ENCODE measurements at regions not wholly inside any gene's neighbourhood (a gene's known extent, or its start where the extent isn't known, plus 50 kb on each side); places are given as distances from the start of the nearest gene placed in this dataset.

DNA sequence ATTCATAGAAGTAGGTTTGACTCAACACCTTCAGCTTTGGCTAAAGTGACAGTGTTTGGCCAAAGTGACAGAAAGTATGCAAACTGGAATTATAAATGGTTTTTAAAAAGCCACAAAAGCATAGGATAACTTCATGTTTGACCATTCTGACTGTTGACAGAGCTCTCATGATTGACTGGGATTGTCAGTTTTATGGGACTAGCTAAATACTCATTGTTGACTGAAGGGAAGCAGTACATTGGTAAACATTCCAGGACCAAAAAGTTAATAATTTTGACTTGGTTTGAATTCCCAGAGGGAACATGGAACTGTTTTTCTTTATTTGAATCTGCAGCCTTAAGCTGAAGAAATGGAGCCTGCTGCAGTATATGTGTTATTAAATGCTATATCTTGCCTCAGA lies 84.6 kb upstream of the STEAP4 start:
- H2BK5ac ChIP-seq (ENCODE audit: low read depth, low read length): no peak overlapping the region
- H3K56ac ChIP-seq (replicated peaks; ENCODE audit: insufficient read length, low read depth, low read length): no peak overlapping the region
- H3K4me2 ChIP-seq (ENCODE audit: insufficient read depth in 1 of 2, low read depth in 2 of 2, low read length in 2 of 2): no peak overlapping the region
- no peaks in the 10 kb centered on the region for H3K23me2 ChIP-seq (ENCODE audit: low read depth, low read length)
- H3K36me3 ChIP-seq (ENCODE audit: control insufficient read depth in 2 of 4, insufficient read depth in 4 of 4, low read length in 3 of 4): no peaks in the 10 kb centered on the region
- no peaks in the 10 kb centered on the region for H3K79me2 ChIP-seq (ENCODE audit: control insufficient read depth in 1 of 2, insufficient read depth in 2 of 2, low read length in 2 of 2)
- no peak overlapping the region for H3K23ac ChIP-seq (ENCODE audit: insufficient read length)
- FAIRE-seq (no peak), DNase-seq (ENCODE audit: low read depth in 1 of 2, low spot score in 2 of 2) (no peak)
- TF ChIP-seq KDM5A (IDR thresholded peaks at IDR 0.05; ENCODE audit: low read length): no peak
- TF ChIP-seq KDM4A (IDR thresholded peaks at IDR 0.05; ENCODE audit: low read depth, low read length, severe bottlenecking): no peak
- TF ChIP-seq TAF7 (optimal IDR thresholded peaks at IDR 0.05; ENCODE audit: borderline replicate concordance, low read depth, low read length): no peak
- TF ChIP-seq, protein P1, sequence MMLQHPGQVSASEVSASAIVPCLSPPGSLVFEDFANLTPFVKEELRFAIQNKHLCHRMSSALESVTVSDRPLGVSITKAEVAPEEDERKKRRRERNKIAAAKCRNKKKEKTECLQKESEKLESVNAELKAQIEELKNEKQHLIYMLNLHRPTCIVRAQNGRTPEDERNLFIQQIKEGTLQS (IDR thresholded peaks at IDR 0.05; ENCODE audit: insufficient read depth, low read depth, low read length): no peak
- TF ChIP-seq, protein P2, sequence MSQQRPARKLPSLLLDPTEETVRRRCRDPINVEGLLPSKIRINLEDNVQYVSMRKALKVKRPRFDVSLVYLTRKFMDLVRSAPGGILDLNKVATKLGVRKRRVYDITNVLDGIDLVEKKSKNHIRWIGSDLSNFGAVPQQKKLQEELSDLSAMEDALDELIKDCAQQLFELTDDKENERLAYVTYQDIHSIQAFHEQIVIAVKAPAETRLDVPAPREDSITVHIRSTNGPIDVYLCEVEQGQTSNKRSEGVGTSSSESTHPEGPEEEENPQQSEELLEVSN (IDR thresholded peaks at IDR 0.05): no peak
- TF ChIP-seq CHD2 (IDR thresholded peaks at IDR 0.05; ENCODE audit: low read length): no peak
- TF ChIP-seq MAFK (IDR thresholded peaks at IDR 0.05; ENCODE audit: low read depth, low read length): no peak
- no peak for TF ChIP-seq JUND (IDR thresholded peaks at IDR 0.05; ENCODE audit: low read length)
- TF ChIP-seq SP1 (IDR thresholded peaks at IDR 0.05; ENCODE audit: low read depth, low read length): no peak
- TF ChIP-seq NANOG (IDR thresholded peaks at IDR 0.05; ENCODE audit: insufficient read depth, low read depth, low read length, poor library complexity, severe bottlenecking): no peak
- no peak overlapping the region for H3K4me3 ChIP-seq (ENCODE audit: extremely low read depth in 1 of 4, insufficient read depth in 2 of 4, low read depth in 3 of 4, low read length in 4 of 4)
- H3K4ac ChIP-seq (replicated peaks; ENCODE audit: insufficient read length, low read depth, low read length): no peak overlapping the region
- H4K8ac ChIP-seq (ENCODE audit: extremely low read depth, insufficient read depth, low read length): no peak overlapping the region
- no peak overlapping the region for H2BK120ac ChIP-seq (replicated peaks; ENCODE audit: low read depth, low read length)
- no peaks in the 10 kb centered on the region for H4K20me1 ChIP-seq (replicated peaks in 1 of 2; ENCODE audit: control insufficient read depth in 1 of 2, insufficient read depth in 2 of 2, low read length in 2 of 2)
- no peak overlapping the region for H4K5ac ChIP-seq (ENCODE audit: insufficient read length, low read depth, low read length)
- H2AK5ac ChIP-seq (ENCODE audit: low read depth, low read length): no peak overlapping the region
- no peaks in the 10 kb centered on the region for H3K79me1 ChIP-seq (ENCODE audit: low read depth, low read length)
- H4K91ac ChIP-seq (replicated peaks; ENCODE audit: insufficient read length, low read length): no peak overlapping the region
- POLR2A ChIA-PET (ENCODE audit: partially characterized antibody): no interaction called here
- H3K27ac ChIP-seq (ENCODE audit: low read depth, low read length): no peak overlapping the region
- no peaks in the 10 kb centered on the region for H3K9me3 ChIP-seq (ENCODE audit: insufficient read depth in 2 of 2, low read depth in 1 of 2, low read length in 1 of 2)
- no peak overlapping the region for H2BK15ac ChIP-seq (ENCODE audit: low read length)
- no peak overlapping the region for H2BK20ac ChIP-seq (ENCODE audit: low read length)
- H3K27me3 ChIP-seq (replicated peaks in 1 of 4; ENCODE audit: control insufficient read depth in 3 of 4, extremely low read depth in 1 of 4, insufficient read depth in 3 of 4, low read length in 3 of 4): no peaks in the 10 kb centered on the region
- H3K18ac ChIP-seq (ENCODE audit: extremely low read depth, low read length): no peak overlapping the region
- no peaks in the 10 kb centered on the region for H3K4me1 ChIP-seq (replicated peaks in 1 of 4; ENCODE audit: control insufficient read depth in 3 of 4, insufficient read depth in 4 of 4, low read length in 3 of 4)
- no peak overlapping the region for H3K9ac ChIP-seq (replicated peaks in 1 of 4; ENCODE audit: extremely low read depth in 1 of 4, low read depth in 3 of 4, low read length in 3 of 4)
- H2AFZ ChIP-seq (ENCODE audit: low read length): no peak overlapping the region
- H2BK12ac ChIP-seq (ENCODE audit: low read depth, low read length): no peak overlapping the region
- H3K14ac ChIP-seq (ENCODE audit: insufficient read length): no peak overlapping the region
- CTCF ChIA-PET (ENCODE audit: partially characterized antibody): interaction anchor here (0.6 to 1.3 kb wide), 2 partner anchors 8 to 141 kb away, joined by 4 to 5 read pairs; no protein-coding TSS in a partner anchor
